GM18508 (cell line): ENCODE measurements at regions not wholly inside any gene's neighbourhood (a gene's known extent, or its start where the extent isn't known, plus 50 kb on each side); places are given as distances from the start of the nearest gene placed in this dataset.
"Not testable (repeated sequence)": the region's sequence is repeated elsewhere in the genome, so short reads cannot be mapped to it uniquely, and the experiment has no call there.

Experiments
- ATAC-seq: cut with Tn5 transposase; IDR thresholded peaks from one replicate; pipeline ENCODE4 v1.9.1; 2021; ENCODE audit warnings: moderate number of reproducible peaks; ENCODE audit not compliant: insufficient read depth, unreplicated experiment

GRCh38 chr22:46026899-46027210, 49.9 kb upstream of the WNT7B start:
- no peak for ATAC-seq

- no peak for ATAC-seq
Observed at GRCh38 chr22:46027211-46028105, 50.5 kb upstream of the WNT7B start.

GRCh38 chr22:46028106-46028991, 51.4 kb upstream of the WNT7B start:
- no peak for ATAC-seq

GRCh38 chr22:46029036-46029435, 52.1 kb upstream of the WNT7B start:
- no peak for ATAC-seq

- ATAC-seq: no peak
Observed at GRCh38 chr22:46029574-46030200, 52.7 kb upstream of the WNT7B start.

- ATAC-seq: no peak
Observed at GRCh38 chr22:46030231-46030880, 53.4 kb upstream of the WNT7B start.

GRCh38 chr22:46031066-46031465, 54.1 kb upstream of the WNT7B start:
- no peak for ATAC-seq

- ATAC-seq: no peak
Observed at GRCh38 chr22:46031557-46031956, 54.6 kb upstream of the WNT7B start.

- no peak for ATAC-seq
Observed at GRCh38 chr22:46031965-46032851, 55.2 kb upstream of the WNT7B start.

GRCh38 chr22:46033256-46034200, 56.6 kb upstream of the WNT7B start:
- ATAC-seq: no peak

GRCh38 chr22:46034480-46034879, 57.5 kb upstream of the WNT7B start:
- ATAC-seq: not testable (repeated sequence)

- no peak for ATAC-seq
Observed at GRCh38 chr22:46035380-46035741, 58.4 kb upstream of the WNT7B start.

GRCh38 chr22:46035742-46036557, 59.0 kb upstream of the WNT7B start:
- peak; percentile 43 for ATAC-seq

- ATAC-seq: no peak
Observed at GRCh38 chr22:46036558-46037408, 59.8 kb upstream of the WNT7B start.

GRCh38 chr22:46038174-46038487, 61.2 kb upstream of the WNT7B start:
- no peak for ATAC-seq

GRCh38 chr22:46038516-46039430, 61.8 kb upstream of the WNT7B start:
- no peak for ATAC-seq
